Colonic mucosa (tissue), 4 donors: ENCODE measurements at regions not wholly inside any gene's neighbourhood (a gene's known extent, or its start where the extent isn't known, plus 50 kb on each side); places are given as distances from the start of the nearest gene placed in this dataset.

Experiments used
- DNase-seq: peaks from one replicate; pipeline ENCODE4 v3.0.0-alpha.2; 2020
- H3K27ac ChIP-seq: fragments of 200-600 bp; one replicate; pipeline ENCODE4 v1.8.0; 2021
- H3K27me3 ChIP-seq: fragments of 200-600 bp; one replicate; pipeline ENCODE4 v1.8.0; 2021
- H3K36me3 ChIP-seq: fragments of 200-600 bp; one replicate; pipeline ENCODE4 v1.8.0; 2021
- H3K4me1 ChIP-seq: fragments of 200-600 bp; one replicate; pipeline ENCODE4 v1.8.0; 2021; ENCODE audit warnings: mild to moderate bottlenecking
- H3K4me3 ChIP-seq: fragments of 200-600 bp; one replicate; pipeline ENCODE4 v1.8.0; 2021
- H3K9ac ChIP-seq, 2 donors: one replicate each; pipeline ENCODE4 v1.7.0; 2013; ENCODE audit warnings: control low read depth in 2 of 2, low read depth in 2 of 2, low read length in 2 of 2
- H3K9me3 ChIP-seq: fragments of 200-600 bp; one replicate; pipeline ENCODE4 v1.8.0; 2021
- CTCF ChIP-seq: fragments of 200-600 bp; IDR thresholded peaks from one replicate; pipeline ENCODE4 v1.8.0; 2022; ENCODE audit warnings: antibody characterized with exemption, mild to moderate bottlenecking
- intact Hi-C: fragments of 100-400 bp; cut with DNase I; formaldehyde crosslinking; loops from one replicate; pipeline ENCODE4 v1.14.1; 2022
- donor health status: healthy.
- donor health status: DM: no; HTN: no; CAD: no.
- donor health status: DM: no; HTN: no; CAD: no.

DNA sequence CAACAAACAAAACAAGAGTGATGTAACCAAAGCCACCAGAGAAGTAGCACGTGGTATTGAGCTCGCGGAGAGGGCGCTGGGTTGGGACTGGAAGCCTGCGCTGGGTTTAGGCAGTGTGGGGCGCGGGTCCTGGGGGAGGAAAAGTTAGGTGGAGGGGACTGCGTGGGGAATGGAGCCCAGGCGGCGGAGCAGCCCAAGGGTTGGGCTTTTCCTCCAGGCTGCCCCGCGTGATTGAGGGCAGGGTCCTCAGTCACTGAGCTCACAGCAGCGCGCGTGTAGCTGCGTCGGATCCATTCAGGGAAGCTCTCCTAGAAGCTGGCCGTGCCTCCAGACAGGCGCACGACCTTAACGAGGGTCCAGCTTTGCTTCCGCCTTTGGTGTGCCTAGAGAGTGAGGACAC is 357.4 kb downstream of the GALR1 start:
- no peak overlapping the region for H3K27ac ChIP-seq
- no peak overlapping the region for H3K9ac ChIP-seq
- TF ChIP-seq CTCF, result no peak
- DNase-seq, result no peak
- H3K27me3 ChIP-seq, result no peaks in the 10 kb centered on the region
- no peaks in the 10 kb centered on the region for H3K4me1 ChIP-seq
- intact Hi-C loops, result no loop called here
- no peaks in the 10 kb centered on the region for H3K9me3 ChIP-seq
- no peaks in the 10 kb centered on the region for H3K36me3 ChIP-seq
- no peak overlapping the region for H3K4me3 ChIP-seq

GRCh38 chr18:77608807-77609206 is 359.2 kb downstream of the GALR1 start:
- Histone ChIP-seq H3K4me3 (no peak overlapping the region), H3K9me3 (no peaks in the 10 kb centered on the region), H3K27me3 (no peaks in the 10 kb centered on the region), H3K9ac (no peak overlapping the region), H3K27ac (no peak overlapping the region), H3K36me3 (no peaks in the 10 kb centered on the region), H3K4me1 (no peaks in the 10 kb centered on the region)
- DNase-seq, result no peak
- intact Hi-C loops, result no loop called here
- TF ChIP-seq CTCF, result no peak

GRCh38 chr18:77617694-77618093 is 368.0 kb downstream of the GALR1 start:
- TF ChIP-seq CTCF, result no peak
- H3K27me3 ChIP-seq, result no peaks in the 10 kb centered on the region
- no peak overlapping the region for H3K27ac ChIP-seq
- H3K9me3 ChIP-seq, result no peaks in the 10 kb centered on the region
- H3K9ac ChIP-seq, result no peak overlapping the region
- intact Hi-C loops, result no loop called here
- DNase-seq, result no peak
- no peak overlapping the region for H3K4me3 ChIP-seq
- no peaks in the 10 kb centered on the region for H3K4me1 ChIP-seq
- H3K36me3 ChIP-seq, result no peaks in the 10 kb centered on the region

DNA sequence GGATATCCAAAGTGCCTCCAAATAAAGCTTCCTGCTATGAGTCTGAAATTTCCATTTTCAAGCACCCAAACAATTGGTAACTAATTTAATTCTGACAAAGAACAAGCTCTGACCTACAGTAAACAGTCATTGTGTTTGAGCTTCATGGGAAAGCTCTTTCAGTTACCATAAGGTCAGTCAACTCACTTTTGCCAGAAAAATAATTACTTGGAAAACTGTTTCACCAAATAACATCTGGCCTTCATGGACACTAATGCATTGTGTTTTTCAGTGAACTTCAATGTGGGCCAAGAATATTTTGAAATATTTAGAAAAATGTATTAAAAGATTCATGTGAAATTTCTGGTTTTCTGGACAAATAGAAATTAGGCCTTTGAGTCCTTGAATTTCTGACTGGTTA is 369.9 kb downstream of the GALR1 start:
- Histone ChIP-seq H3K4me1 (no peaks in the 10 kb centered on the region), H3K36me3 (no peaks in the 10 kb centered on the region), H3K9me3 (no peaks in the 10 kb centered on the region), H3K9ac (no peak overlapping the region), H3K4me3 (no peak overlapping the region), H3K27me3 (no peaks in the 10 kb centered on the region), H3K27ac (no peak overlapping the region)
- TF ChIP-seq CTCF, result no peak
- no peak for DNase-seq
- intact Hi-C loops, result no loop called here

DNA sequence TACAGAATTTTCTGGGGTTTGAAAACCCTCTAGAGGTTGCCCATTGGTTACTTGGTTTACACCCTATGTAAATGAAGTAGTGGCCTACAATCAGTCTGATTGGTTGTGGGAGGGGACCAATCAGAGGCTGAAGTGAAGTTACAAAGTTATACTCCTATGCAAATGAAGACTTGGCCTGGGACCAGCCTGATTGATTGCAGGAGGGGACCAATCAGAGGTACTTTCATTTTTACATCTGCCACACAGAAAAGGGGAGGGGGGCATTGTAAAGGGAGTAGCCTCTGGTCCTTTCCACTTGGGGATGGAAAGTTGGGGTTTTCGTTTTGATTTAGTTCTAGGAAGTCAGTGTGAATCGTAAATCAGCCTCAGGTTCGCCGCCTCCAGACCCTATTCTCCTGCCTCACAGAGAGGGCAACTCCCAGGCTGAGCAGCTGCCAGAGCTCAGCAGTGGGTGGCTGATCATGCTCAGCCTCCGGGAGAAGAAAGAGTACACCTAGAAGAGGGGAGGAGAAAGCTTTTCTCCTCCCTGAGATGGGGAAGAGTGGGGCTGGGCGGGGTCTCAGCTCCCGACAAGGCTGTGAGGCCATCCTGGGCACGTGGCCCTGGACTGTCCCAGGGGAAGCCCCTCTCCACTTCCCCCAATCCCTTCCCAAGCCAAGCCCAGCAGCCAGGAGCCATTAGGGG is 372.5 kb downstream of the GALR1 start:
- no peaks in the 10 kb centered on the region for H3K36me3 ChIP-seq
- intact Hi-C loops, result no loop called here
- H3K4me3 ChIP-seq, result no peak overlapping the region
- no peaks in the 10 kb centered on the region for H3K9me3 ChIP-seq
- no peaks in the 10 kb centered on the region for H3K4me1 ChIP-seq
- no peak for TF ChIP-seq CTCF
- no peaks in the 10 kb centered on the region for H3K27me3 ChIP-seq
- H3K9ac ChIP-seq, result no peak overlapping the region
- no peak overlapping the region for H3K27ac ChIP-seq
- no peak for DNase-seq
